ENCODE measurements at regions not wholly inside any gene's neighbourhood (a gene's known extent, or its start where the extent isn't known, plus 50 kb on each side); places are given as distances from the start of the nearest gene placed in this dataset.

DNA sequence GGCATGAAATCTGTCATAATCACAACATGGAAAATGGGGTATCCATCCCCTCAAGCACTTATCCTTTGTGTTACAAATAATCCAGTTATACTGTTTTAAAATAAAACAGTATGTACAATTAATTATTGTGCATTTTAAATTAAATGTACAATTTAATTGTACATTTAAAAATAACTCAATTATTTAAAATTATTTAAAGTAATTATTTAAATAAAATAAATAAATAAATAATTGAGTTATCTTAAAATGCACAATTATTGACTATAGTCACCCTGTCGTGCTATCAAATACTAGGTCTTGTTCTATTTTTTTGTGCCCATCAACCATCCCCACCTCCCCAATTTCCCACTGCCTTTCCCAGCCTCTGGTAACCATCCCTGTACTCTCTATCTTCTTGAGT is 66.9 kb upstream of the KCNG1 start:
- TF ChIP-seq CTCF (conservative IDR thresholded peaks at IDR 0.05 in 1 of 2, IDR thresholded peaks at IDR 0.05 in 1 of 2; ENCODE audit: extremely low read depth in 1 of 2, insufficient read depth in 1 of 2, low read depth in 1 of 2, low read length in 2 of 2) (no peak), EZH2 (IDR thresholded peaks at IDR 0.05; ENCODE audit: borderline replicate concordance, low read length) (no peak)

All from mammary epithelial cell (primary cell).